ENCODE measurements at regions not wholly inside any gene's neighbourhood (a gene's known extent, or its start where the extent isn't known, plus 50 kb on each side); places are given as distances from the start of the nearest gene placed in this dataset.

DNA sequence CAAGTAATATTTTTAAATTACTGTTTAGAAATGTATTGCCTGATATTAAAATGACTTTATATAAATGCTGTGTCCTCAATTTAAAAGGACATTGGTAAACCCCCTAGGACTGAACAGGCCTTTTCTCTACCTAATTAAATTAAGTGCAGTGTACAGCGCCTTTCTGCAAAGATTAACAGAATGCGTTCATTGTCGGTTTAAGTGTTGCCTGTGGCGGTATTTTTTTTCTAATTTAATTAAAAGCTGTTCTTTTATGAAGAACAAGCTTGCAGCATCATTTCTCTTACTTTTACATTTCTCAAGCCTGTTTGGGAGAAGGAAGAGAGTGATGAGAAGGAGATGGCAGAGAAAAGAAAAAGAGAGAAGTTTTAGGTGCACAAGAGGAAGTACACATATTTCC lies 344.9 kb downstream of the CPS1 start:
- H3K27ac ChIP-seq: no peak overlapping the region
- H3K4me1 ChIP-seq: no peaks in the 10 kb centered on the region
- no peaks in the 10 kb centered on the region for H3K36me3 ChIP-seq
- no peak for DNase-seq
- H3K27me3 ChIP-seq: no peaks in the 10 kb centered on the region
- intact Hi-C loops (cut with DNase I; ENCODE audit: low total_unique reads): no loop called here
- no peaks in the 10 kb centered on the region for H3K9me3 ChIP-seq
- TF ChIP-seq EP300 (IDR thresholded peaks at IDR 0.05): no peak
- no peak overlapping the region for H3K4me3 ChIP-seq
- 89 to 97% (median 94%) methylated on average over 4 of the region's 4 CpGs for WGBS, 5 donors

DNA sequence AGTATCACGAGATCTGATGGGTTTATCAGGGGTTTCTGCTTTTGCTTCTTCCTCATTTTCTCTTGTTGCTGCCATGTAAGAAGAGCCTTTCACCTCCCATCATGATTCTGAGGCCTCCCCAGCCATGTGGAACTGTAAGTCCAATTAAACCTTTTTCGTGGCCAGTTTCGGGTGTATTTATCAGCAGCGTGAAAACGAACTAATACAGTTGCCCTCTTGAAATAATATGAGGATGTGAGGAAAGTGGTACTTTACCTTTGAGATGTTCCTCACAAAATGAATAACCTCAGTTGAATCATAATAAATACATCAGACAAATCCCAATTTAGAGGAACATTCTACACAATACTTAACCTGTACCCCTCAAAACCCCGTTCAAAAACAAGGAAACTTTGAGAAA lies 356.4 kb downstream of the CPS1 start:
- intact Hi-C loops (cut with DNase I; ENCODE audit: low total_unique reads): no loop called here
- Histone ChIP-seq H3K27me3 (no peaks in the 10 kb centered on the region), H3K4me1 (no peaks in the 10 kb centered on the region), H3K9me3 (no peaks in the 10 kb centered on the region), H3K4me3 (no peak overlapping the region), H3K36me3 (no peaks in the 10 kb centered on the region), H3K27ac (no peak overlapping the region)
- TF ChIP-seq, protein P1, sequence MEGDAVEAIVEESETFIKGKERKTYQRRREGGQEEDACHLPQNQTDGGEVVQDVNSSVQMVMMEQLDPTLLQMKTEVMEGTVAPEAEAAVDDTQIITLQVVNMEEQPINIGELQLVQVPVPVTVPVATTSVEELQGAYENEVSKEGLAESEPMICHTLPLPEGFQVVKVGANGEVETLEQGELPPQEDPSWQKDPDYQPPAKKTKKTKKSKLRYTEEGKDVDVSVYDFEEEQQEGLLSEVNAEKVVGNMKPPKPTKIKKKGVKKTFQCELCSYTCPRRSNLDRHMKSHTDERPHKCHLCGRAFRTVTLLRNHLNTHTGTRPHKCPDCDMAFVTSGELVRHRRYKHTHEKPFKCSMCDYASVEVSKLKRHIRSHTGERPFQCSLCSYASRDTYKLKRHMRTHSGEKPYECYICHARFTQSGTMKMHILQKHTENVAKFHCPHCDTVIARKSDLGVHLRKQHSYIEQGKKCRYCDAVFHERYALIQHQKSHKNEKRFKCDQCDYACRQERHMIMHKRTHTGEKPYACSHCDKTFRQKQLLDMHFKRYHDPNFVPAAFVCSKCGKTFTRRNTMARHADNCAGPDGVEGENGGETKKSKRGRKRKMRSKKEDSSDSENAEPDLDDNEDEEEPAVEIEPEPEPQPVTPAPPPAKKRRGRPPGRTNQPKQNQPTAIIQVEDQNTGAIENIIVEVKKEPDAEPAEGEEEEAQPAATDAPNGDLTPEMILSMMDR (IDR thresholded peaks at IDR 0.05): no peak
- WGBS, 5 donors: 81 to 96% (median 86%) methylated on average over 6 of the region's 6 CpGs
- DNase-seq: no peak

DNA sequence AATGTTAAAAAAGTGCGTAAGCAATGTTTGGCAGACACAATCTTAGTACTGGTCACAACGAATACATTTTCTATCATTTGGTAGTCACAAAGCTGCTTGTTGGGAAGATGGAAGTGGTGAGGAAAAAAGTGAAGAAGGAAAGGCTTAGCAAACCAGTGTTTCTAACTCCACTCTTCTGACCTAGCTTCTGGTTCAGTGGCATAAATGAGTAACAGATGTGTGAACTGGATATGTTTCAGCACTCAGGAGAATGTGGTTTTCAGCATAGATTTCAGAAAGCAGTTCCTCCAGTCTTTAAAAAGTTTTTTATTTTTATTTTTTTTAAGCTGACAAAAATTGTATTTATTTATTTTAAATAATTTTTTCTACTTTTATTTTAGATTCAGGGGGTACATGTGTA lies 357.1 kb downstream of the CPS1 start:
- TF ChIP-seq EP300 (IDR thresholded peaks at IDR 0.05) (no peak), POLR2A (IDR thresholded peaks at IDR 0.05) (no peak), POLR2AphosphoS5 (IDR thresholded peaks at IDR 0.05) (no peak)
- TF ChIP-seq, protein P1 (IDR thresholded peaks at IDR 0.05): no peak
- WGBS, 5 donors: 47 to 94% (median 67%) methylated on average over 2 of the region's 2 CpGs
- Histone ChIP-seq H3K4me3 (no peak overlapping the region), H3K36me3 (no peaks in the 10 kb centered on the region), H3K27ac (no peak overlapping the region), H3K4me1 (no peaks in the 10 kb centered on the region), H3K9me3 (no peaks in the 10 kb centered on the region), H3K27me3 (no peaks in the 10 kb centered on the region)
- intact Hi-C loops (cut with DNase I; ENCODE audit: low total_unique reads): no loop called here
- no peak for DNase-seq

DNA sequence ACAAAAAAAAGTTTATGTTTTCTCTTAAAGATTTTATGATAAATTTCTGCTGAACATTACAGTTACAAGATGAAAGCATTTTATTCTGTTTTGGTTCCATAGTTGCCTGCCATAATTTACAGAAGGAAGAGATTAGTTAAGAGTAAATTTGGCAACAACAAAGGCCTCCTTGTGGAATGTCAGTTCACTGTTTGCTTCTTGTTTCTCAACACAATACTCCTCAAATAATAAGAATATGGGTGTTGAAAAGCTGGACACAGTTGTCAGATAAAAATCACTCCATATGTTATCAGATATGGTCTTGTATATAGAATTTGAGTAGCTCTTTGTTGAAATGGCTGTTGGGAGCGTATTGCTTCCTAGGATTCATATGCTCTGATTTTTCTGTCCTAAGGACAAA lies 359.5 kb downstream of the CPS1 start:
- no peak overlapping the region for H3K4me3 ChIP-seq
- intact Hi-C loops (cut with DNase I; ENCODE audit: low total_unique reads): no loop called here
- WGBS, 5 donors: 17 to 57% (median 39%) methylated on average over 1 of the region's 1 CpG
- no peaks in the 10 kb centered on the region for H3K36me3 ChIP-seq
- no peaks in the 10 kb centered on the region for H3K4me1 ChIP-seq
- no peak for DNase-seq
- no peaks in the 10 kb centered on the region for H3K9me3 ChIP-seq
- TF ChIP-seq, protein P1 (IDR thresholded peaks at IDR 0.05): no peak
- no peaks in the 10 kb centered on the region for H3K27me3 ChIP-seq
- no peak overlapping the region for H3K27ac ChIP-seq

DNA sequence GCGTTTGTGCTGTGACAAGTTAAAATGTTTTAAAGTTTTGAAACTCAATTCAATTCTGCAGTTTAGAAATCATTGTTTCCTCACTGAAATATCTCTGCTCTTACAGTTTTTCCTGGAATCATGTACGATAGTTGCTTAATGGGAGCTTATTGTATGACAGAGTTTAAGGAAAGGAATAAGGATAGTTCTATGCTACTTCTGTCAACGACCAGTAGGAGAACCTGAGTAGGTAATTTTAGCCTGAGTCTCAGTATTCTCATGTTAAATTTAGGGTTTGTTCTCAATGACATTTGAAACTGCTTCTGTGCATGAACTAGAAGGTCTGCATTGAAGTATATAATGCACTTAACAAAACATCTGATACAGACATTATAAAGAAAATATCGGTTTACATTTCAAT lies 361.1 kb downstream of the CPS1 start:
- no peak for DNase-seq
- 52 to 77% (median 66%) methylated on average over 4 of the region's 4 CpGs for WGBS, 5 donors
- H3K36me3 ChIP-seq: no peaks in the 10 kb centered on the region
- H3K27ac ChIP-seq: no peak overlapping the region
- intact Hi-C loops (cut with DNase I; ENCODE audit: low total_unique reads): no loop called here
- H3K4me1 ChIP-seq: no peaks in the 10 kb centered on the region
- H3K9me3 ChIP-seq: peaks cover 0 to 4% (median 0%) of the 10 kb centered on the region in 4 donors
- no peak for TF ChIP-seq POLR2A (IDR thresholded peaks at IDR 0.05)
- no peak for TF ChIP-seq POLR2AphosphoS5 (IDR thresholded peaks at IDR 0.05)
- TF ChIP-seq, protein P1 (IDR thresholded peaks at IDR 0.05): no peak
- TF ChIP-seq EP300 (IDR thresholded peaks at IDR 0.05): no peak
- H3K4me3 ChIP-seq: no peak overlapping the region
- H3K27me3 ChIP-seq: no peaks in the 10 kb centered on the region

All from stomach (tissue), 8 donors.